ENCODE measurements at regions not wholly inside any gene's neighbourhood (a gene's known extent, or its start where the extent isn't known, plus 50 kb on each side); places are given as distances from the start of the nearest gene placed in this dataset.

- Histone ChIP-seq H3K27ac (ENCODE audit: low read depth, low read length) (no peak overlapping the region), H3K4me3 (ENCODE audit: low read length) (no peak overlapping the region), H3K27me3 (ENCODE audit: control insufficient read depth in 2 of 2, insufficient read depth in 2 of 2, low read length in 2 of 2) (no peaks in the 10 kb centered on the region), H3K9me3 (ENCODE audit: control insufficient read depth in 2 of 3, low read length in 3 of 3) (no peaks in the 10 kb centered on the region), H3K36me3 (ENCODE audit: control insufficient read depth in 2 of 3, insufficient read depth in 3 of 3, low read length in 3 of 3) (no peaks in the 10 kb centered on the region), H3K4me1 (ENCODE audit: control insufficient read depth in 2 of 2, insufficient read depth in 2 of 2, low read length in 2 of 2) (no peaks in the 10 kb centered on the region)
- intact Hi-C loops (cut with micrococcal nuclease), result no loop called here
- ChIA-PET POLR2A (no interaction called here), CTCF (no interaction called here)
- no peaks in the 10 kb centered on the region for H3K4me1 Mint-ChIP-seq
- no peaks in the 10 kb centered on the region for H3K36me3 Mint-ChIP-seq
- ATAC-seq (no peak), DNase-seq (no peak)
- no peak overlapping the region for H3K4me3 Mint-ChIP-seq
- H3K27ac Mint-ChIP-seq, result no peak overlapping the region
- H3K9me3 Mint-ChIP-seq, result peaks cover 2 to 27% (median 10%) of the 10 kb centered on the region in 11 donors
- H3K27me3 Mint-ChIP-seq, result peaks cover 0 to 10% (median 0%) of the 10 kb centered on the region in 5 donors
These were observed 641.8 kb downstream of the TLE4 start for GRCh38 chr9:80213613-80214012.

DNA sequence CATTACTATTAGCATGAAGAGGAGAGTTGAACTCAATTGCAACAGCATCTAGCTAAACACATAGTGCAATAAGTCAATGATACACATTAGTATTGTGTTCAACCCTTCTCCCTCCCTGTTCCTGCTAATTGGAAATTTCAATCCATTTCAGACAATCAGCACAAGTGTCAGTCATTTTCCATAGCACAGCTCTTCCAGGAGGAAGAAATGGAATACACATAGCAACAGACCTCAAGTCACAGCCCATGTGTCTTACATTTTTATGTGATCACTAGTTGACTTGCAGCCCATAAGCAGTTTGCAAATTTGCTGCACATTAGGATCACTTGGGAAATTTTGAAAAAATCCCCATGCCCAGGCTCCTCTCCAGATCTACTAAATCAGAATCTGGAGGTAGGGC, 636.9 kb downstream of the TLE4 start:
- H3K4me1 ChIP-seq (ENCODE audit: control insufficient read depth in 2 of 2, insufficient read depth in 2 of 2, low read length in 2 of 2), result no peaks in the 10 kb centered on the region
- H3K27ac Mint-ChIP-seq, result no peak overlapping the region
- POLR2A ChIA-PET, result no interaction called here
- intact Hi-C loops (cut with micrococcal nuclease), result no loop called here
- no peaks in the 10 kb centered on the region for H3K4me1 Mint-ChIP-seq
- no peak for ATAC-seq
- CTCF ChIA-PET, result interaction anchor here (0.6 kb wide), 1 partner anchor 808 kb away, joined by 4 read pairs; no protein-coding TSS in a partner anchor
- DNase-seq, result no peak
- H3K36me3 Mint-ChIP-seq, result no peaks in the 10 kb centered on the region
- H3K9me3 Mint-ChIP-seq, result peaks cover 1 to 38% (median 9%) of the 10 kb centered on the region in 11 donors
- H3K9me3 ChIP-seq (ENCODE audit: control insufficient read depth in 2 of 3, low read length in 3 of 3), result no peaks in the 10 kb centered on the region
- peaks cover 0 to 20% (median 6%) of the 10 kb centered on the region in 5 donors for H3K27me3 Mint-ChIP-seq
- no peaks in the 10 kb centered on the region for H3K27me3 ChIP-seq (ENCODE audit: control insufficient read depth in 2 of 2, insufficient read depth in 2 of 2, low read length in 2 of 2)
- H3K36me3 ChIP-seq (ENCODE audit: control insufficient read depth in 2 of 3, insufficient read depth in 3 of 3, low read length in 3 of 3), result no peaks in the 10 kb centered on the region
- H3K4me3 ChIP-seq (ENCODE audit: low read length), result no peak overlapping the region
- H3K4me3 Mint-ChIP-seq, result no peak overlapping the region
- no peak overlapping the region for H3K27ac ChIP-seq (ENCODE audit: low read depth, low read length)

GRCh38 chr9:80204054-80204453, 632.3 kb downstream of the TLE4 start:
- ChIA-PET POLR2A (no interaction called here), CTCF (no interaction called here)
- DNase-seq (no peak), ATAC-seq (no peak)
- H3K9me3 Mint-ChIP-seq, result peaks cover 0 to 12% (median 2%) of the 10 kb centered on the region in 11 donors
- Histone ChIP-seq H3K4me3 (ENCODE audit: low read length) (no peak overlapping the region), H3K36me3 (ENCODE audit: control insufficient read depth in 2 of 3, insufficient read depth in 3 of 3, low read length in 3 of 3) (no peaks in the 10 kb centered on the region), H3K9me3 (ENCODE audit: control insufficient read depth in 2 of 3, low read length in 3 of 3) (no peaks in the 10 kb centered on the region), H3K27me3 (ENCODE audit: control insufficient read depth in 2 of 2, insufficient read depth in 2 of 2, low read length in 2 of 2) (no peaks in the 10 kb centered on the region), H3K27ac (ENCODE audit: low read depth, low read length) (no peak overlapping the region), H3K4me1 (ENCODE audit: control insufficient read depth in 2 of 2, insufficient read depth in 2 of 2, low read length in 2 of 2) (no peaks in the 10 kb centered on the region)
- intact Hi-C loops (cut with micrococcal nuclease), result no loop called here
- H3K27ac Mint-ChIP-seq, result no peak overlapping the region
- H3K36me3 Mint-ChIP-seq, result no peaks in the 10 kb centered on the region
- H3K4me1 Mint-ChIP-seq, result no peaks in the 10 kb centered on the region
- peaks cover 0 to 19% (median 6%) of the 10 kb centered on the region in 5 donors for H3K27me3 Mint-ChIP-seq
- no peak overlapping the region for H3K4me3 Mint-ChIP-seq

- DNase-seq, result no peak
- no peak overlapping the region for H3K27ac Mint-ChIP-seq
- intact Hi-C loops (cut with micrococcal nuclease), result no loop called here
These were observed 625.9 kb downstream of the TLE4 start for GRCh38 chr9:80197661-80198060.

GRCh38 chr9:80191108-80191507, 619.3 kb downstream of the TLE4 start:
- CTCF ChIA-PET, result no interaction called here
- POLR2A ChIA-PET, result interaction anchor here (0.6 kb wide), 1 partner anchor 1706 kb away, joined by 3 read pairs; no protein-coding TSS in a partner anchor

More at GRCh38 chr9:80197661-80198060, 625.9 kb downstream of the TLE4 start:
- H3K27ac ChIP-seq (ENCODE audit: low read depth, low read length), result no peak overlapping the region
- ChIA-PET CTCF (no interaction called here), POLR2A (no interaction called here)
- no peaks in the 10 kb centered on the region for H3K27me3 ChIP-seq (ENCODE audit: control insufficient read depth in 2 of 2, insufficient read depth in 2 of 2, low read length in 2 of 2)
- H3K4me3 ChIP-seq (ENCODE audit: low read length), result no peak overlapping the region
- Mint-ChIP-seq H3K36me3 (no peaks in the 10 kb centered on the region), H3K9me3 (peaks cover 0 to 3% (median 0%) of the 10 kb centered on the region in 11 donors), H3K27me3 (peaks cover 0 to 4% (median 0%) of the 10 kb centered on the region in 5 donors), H3K4me3 (no peak overlapping the region), H3K4me1 (no peaks in the 10 kb centered on the region)
- ATAC-seq, result no peak
- no peaks in the 10 kb centered on the region for H3K36me3 ChIP-seq (ENCODE audit: control insufficient read depth in 2 of 3, insufficient read depth in 3 of 3, low read length in 3 of 3)
- no peaks in the 10 kb centered on the region for H3K4me1 ChIP-seq (ENCODE audit: control insufficient read depth in 2 of 2, insufficient read depth in 2 of 2, low read length in 2 of 2)
- H3K9me3 ChIP-seq (ENCODE audit: control insufficient read depth in 2 of 3, low read length in 3 of 3), result no peaks in the 10 kb centered on the region

DNA sequence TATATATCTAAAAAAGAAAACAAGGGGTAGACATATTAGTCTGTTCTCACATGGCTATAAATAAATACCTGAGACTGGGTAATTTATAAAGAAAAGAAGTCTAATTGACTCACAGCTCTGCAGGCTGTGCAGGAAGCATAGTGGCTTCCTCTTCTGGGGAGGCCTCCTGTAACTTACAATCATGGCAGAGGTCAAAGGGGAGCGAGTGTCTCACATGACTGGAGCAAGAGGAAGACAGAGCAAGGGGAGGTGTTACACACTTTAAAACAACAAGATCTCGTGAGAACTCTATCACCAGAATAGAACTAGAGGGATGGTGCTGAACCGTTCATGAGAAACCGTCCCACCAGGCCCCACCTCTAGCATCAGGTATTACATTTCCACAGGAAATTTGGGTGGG, 616.8 kb downstream of the TLE4 start:
- no peaks in the 10 kb centered on the region for H3K4me1 Mint-ChIP-seq

More at GRCh38 chr9:80191108-80191507, 619.3 kb downstream of the TLE4 start:
- no peaks in the 10 kb centered on the region for H3K27me3 ChIP-seq (ENCODE audit: control insufficient read depth in 2 of 2, insufficient read depth in 2 of 2, low read length in 2 of 2)
- Mint-ChIP-seq H3K9me3 (peaks cover 0 to 3% (median 0%) of the 10 kb centered on the region in 11 donors), H3K36me3 (peaks cover 0 to 4% (median 0%) of the 10 kb centered on the region in 5 donors), H3K27me3 (no peaks in the 10 kb centered on the region), H3K27ac (no peak overlapping the region), H3K4me1 (no peaks in the 10 kb centered on the region), H3K4me3 (no peak overlapping the region)
- H3K27ac ChIP-seq (ENCODE audit: low read depth, low read length), result no peak overlapping the region
- DNase-seq (no peak), ATAC-seq (no peak)
- H3K4me3 ChIP-seq (ENCODE audit: low read length), result no peak overlapping the region
- no peaks in the 10 kb centered on the region for H3K9me3 ChIP-seq (ENCODE audit: control insufficient read depth in 2 of 3, low read length in 3 of 3)
- H3K4me1 ChIP-seq (ENCODE audit: control insufficient read depth in 2 of 2, insufficient read depth in 2 of 2, low read length in 2 of 2), result no peaks in the 10 kb centered on the region
- intact Hi-C loops (cut with micrococcal nuclease), result no loop called here
- no peaks in the 10 kb centered on the region for H3K36me3 ChIP-seq (ENCODE audit: control insufficient read depth in 2 of 3, insufficient read depth in 3 of 3, low read length in 3 of 3)

GRCh38 chr9:80185112-80185738, 613.5 kb downstream of the TLE4 start:
- DNase-seq, result no peak
- CTCF ChIA-PET, result interaction anchor here (0.9 kb wide), 1 partner anchor 8 kb away, joined by 4 read pairs; no protein-coding TSS in a partner anchor
- no peaks in the 10 kb centered on the region for H3K36me3 ChIP-seq (ENCODE audit: control insufficient read depth in 2 of 3, insufficient read depth in 3 of 3, low read length in 3 of 3)
- no peak overlapping the region for H3K27ac ChIP-seq (ENCODE audit: low read depth, low read length)
- Mint-ChIP-seq H3K27me3 (peaks cover 0 to 6% (median 0%) of the 10 kb centered on the region in 5 donors), H3K36me3 (peaks cover 0 to 4% (median 0%) of the 10 kb centered on the region in 5 donors), H3K9me3 (peaks cover 0 to 7% (median 0%) of the 10 kb centered on the region in 11 donors), H3K4me1 (no peaks in the 10 kb centered on the region), H3K27ac (no peak overlapping the region), H3K4me3 (no peak overlapping the region)
- intact Hi-C loops (cut with micrococcal nuclease), result no loop called here
- no peaks in the 10 kb centered on the region for H3K4me1 ChIP-seq (ENCODE audit: control insufficient read depth in 2 of 2, insufficient read depth in 2 of 2, low read length in 2 of 2)
- peak; percentile 8 for ATAC-seq
- no peaks in the 10 kb centered on the region for H3K27me3 ChIP-seq (ENCODE audit: control insufficient read depth in 2 of 2, insufficient read depth in 2 of 2, low read length in 2 of 2)
- POLR2A ChIA-PET, result no interaction called here
- H3K9me3 ChIP-seq (ENCODE audit: control insufficient read depth in 2 of 3, low read length in 3 of 3), result no peaks in the 10 kb centered on the region
- H3K4me3 ChIP-seq (ENCODE audit: low read length), result no peak overlapping the region

More for the DNA sequence above, 616.8 kb downstream of the TLE4 start:
- Mint-ChIP-seq H3K9me3 (peaks cover 0 to 7% (median 0%) of the 10 kb centered on the region in 11 donors), H3K4me3 (no peak overlapping the region), H3K36me3 (peaks cover 0 to 4% (median 0%) of the 10 kb centered on the region in 5 donors), H3K27me3 (peaks cover 0 to 6% (median 0%) of the 10 kb centered on the region in 5 donors), H3K27ac (no peak overlapping the region)
- ChIA-PET POLR2A (no interaction called here), CTCF (no interaction called here)
- Histone ChIP-seq H3K36me3 (ENCODE audit: control insufficient read depth in 2 of 3, insufficient read depth in 3 of 3, low read length in 3 of 3) (no peaks in the 10 kb centered on the region), H3K27me3 (ENCODE audit: control insufficient read depth in 2 of 2, insufficient read depth in 2 of 2, low read length in 2 of 2) (no peaks in the 10 kb centered on the region), H3K9me3 (ENCODE audit: control insufficient read depth in 2 of 3, low read length in 3 of 3) (no peaks in the 10 kb centered on the region), H3K4me3 (ENCODE audit: low read length) (no peak overlapping the region), H3K27ac (ENCODE audit: low read depth, low read length) (no peak overlapping the region), H3K4me1 (ENCODE audit: control insufficient read depth in 2 of 2, insufficient read depth in 2 of 2, low read length in 2 of 2) (no peaks in the 10 kb centered on the region)
- ATAC-seq (no peak), DNase-seq (no peak)
- intact Hi-C loops (cut with micrococcal nuclease), result no loop called here

Measured in naive thymus-derived CD4-positive, alpha-beta T cell (primary cell).